OCI-LY1 (cell line): ENCODE measurements at regions not wholly inside any gene's neighbourhood (a gene's known extent, or its start where the extent isn't known, plus 50 kb on each side); places are given as distances from the start of the nearest gene placed in this dataset.

Experiments used
- H2AFZ ChIP-seq: fragments of 200-600 bp; sonication (generic), shearing (Covaris generic); 2 replicates; pipeline ENCODE4 v1.6.0; 2014; ENCODE audit warnings: antibody characterized with exemption, mild to moderate bottlenecking, low read length
- H3F3A ChIP-seq: fragments of 200-600 bp; sonication (generic), shearing (Covaris generic); 2 replicates; pipeline ENCODE4 v1.6.0; 2014; ENCODE audit warnings: mild to moderate bottlenecking, antibody characterized with exemption, low read length, moderate library complexity; ENCODE audit not compliant: insufficient read depth
- H3K27ac ChIP-seq: fragments of 200-600 bp; sonication (generic); 2 replicates; pipeline ENCODE4 v1.5.1; 2014; ENCODE audit warnings: low read length, mixed run types, mild to moderate bottlenecking, low read depth; ENCODE audit not compliant: poor library complexity, severe bottlenecking
- H3K27me3 ChIP-seq: fragments of 200-600 bp; sonication (generic); 2 replicates; pipeline ENCODE4 v1.6.0; 2014; ENCODE audit warnings: antibody characterized with exemption, mild to moderate bottlenecking, low read length, moderate library complexity; ENCODE audit not compliant: insufficient read depth
- H3K36me3 ChIP-seq: fragments of 200-600 bp; sonication (generic); 2 replicates; pipeline ENCODE4 v1.6.1; 2014; ENCODE audit warnings: mild to moderate bottlenecking, antibody characterized with exemption, low read length, moderate library complexity, mixed read lengths; ENCODE audit not compliant: insufficient read depth
- H3K4me1 ChIP-seq: fragments of 200-600 bp; sonication (generic); 2 replicates; pipeline ENCODE4 v1.5.1; 2014; ENCODE audit warnings: mild to moderate bottlenecking, low read length, moderate library complexity; ENCODE audit not compliant: insufficient read depth, severe bottlenecking
- H3K4me2 ChIP-seq: fragments of 200-600 bp; sonication (generic), shearing (Covaris generic); 2 replicates; pipeline ENCODE4 v1.6.1; 2014; ENCODE audit warnings: low read length
- H3K4me3 ChIP-seq: fragments of 200-600 bp; sonication (generic); 2 replicates; pipeline ENCODE4 v1.5.1; 2014; ENCODE audit warnings: low read length, low read depth, mild to moderate bottlenecking, mixed read lengths; ENCODE audit not compliant: poor library complexity, severe bottlenecking
- H3K79me2 ChIP-seq: fragments of 200-600 bp; shearing (Covaris generic); 2 replicates; pipeline ENCODE4 v1.6.1; 2016; ENCODE audit warnings: mixed run types, low read length, mixed read lengths; ENCODE audit not compliant: insufficient read depth
- H3K9ac ChIP-seq: fragments of 200-600 bp; sonication (generic), shearing (Covaris generic); 2 replicates; pipeline ENCODE4 v1.6.1; 2014; ENCODE audit warnings: mild to moderate bottlenecking, low read length, mixed read lengths
- H3K9me2 ChIP-seq: fragments of 200-600 bp; sonication (generic), shearing (Covaris generic); 2 replicates; pipeline ENCODE4 v1.6.1; 2014; ENCODE audit warnings: low read depth, mild to moderate bottlenecking, low read length, mixed read lengths
- H3K9me3 ChIP-seq: fragments of 200-600 bp; shearing (Covaris generic); 2 replicates; pipeline ENCODE4 v1.6.1; 2014; ENCODE audit warnings: low read length, mixed read lengths
- H4K20me1 ChIP-seq: fragments of 200-600 bp; sonication (generic), shearing (Covaris generic); 2 replicates; pipeline ENCODE4 v1.6.0; 2016; ENCODE audit warnings: mild to moderate bottlenecking, low read length; ENCODE audit not compliant: insufficient read depth
- CTCF ChIP-seq: fragments of 200-600 bp; sonication (generic), shearing (Covaris generic); IDR thresholded peaks from 2 replicates; pipeline ENCODE4 v1.5.1; 2017; ENCODE audit warnings: mild to moderate bottlenecking, antibody characterized with exemption, low read length, moderate library complexity, mixed read lengths
- EZH2 ChIP-seq: fragments of 200-600 bp; sonication (generic), shearing (Covaris generic); IDR thresholded peaks from 2 replicates; pipeline ENCODE4 v1.8.0; 2017; ENCODE audit warnings: borderline replicate concordance, mixed run types, mild to moderate bottlenecking, antibody characterized with exemption, low read length, moderate library complexity, mixed read lengths

- H3K4me3 ChIP-seq = no peak overlapping the region
- H3K27me3 ChIP-seq = no peaks in the 10 kb centered on the region
Measured at GRCh38 chrY:16602146-16602545, 1277.9 kb downstream of the CDY2B start.

GRCh38 chrY:16601626-16602025 lies 1278.4 kb downstream of the CDY2B start:
- no peak for TF ChIP-seq EZH2
- no peaks in the 10 kb centered on the region for H3F3A ChIP-seq
- no peak overlapping the region for H2AFZ ChIP-seq
- H3K4me3 ChIP-seq = no peak overlapping the region
- H3K4me2 ChIP-seq = no peak overlapping the region
- no peaks in the 10 kb centered on the region for H3K9me2 ChIP-seq
- H3K79me2 ChIP-seq = no peaks in the 10 kb centered on the region
- no peaks in the 10 kb centered on the region for H3K36me3 ChIP-seq
- H3K4me1 ChIP-seq = no peaks in the 10 kb centered on the region
- no peaks in the 10 kb centered on the region for H3K27me3 ChIP-seq
- H3K27ac ChIP-seq = no peak overlapping the region
- no peaks in the 10 kb centered on the region for H3K9me3 ChIP-seq
- no peak overlapping the region for H3K9ac ChIP-seq
- H4K20me1 ChIP-seq = no peaks in the 10 kb centered on the region

More at GRCh38 chrY:16602146-16602545, 1277.9 kb downstream of the CDY2B start:
- Histone ChIP-seq H2AFZ (no peak overlapping the region), H3K4me1 (no peaks in the 10 kb centered on the region), H3K79me2 (no peaks in the 10 kb centered on the region), H3K4me2 (no peak overlapping the region), H3F3A (no peaks in the 10 kb centered on the region), H3K9me2 (no peaks in the 10 kb centered on the region), H3K9ac (no peak overlapping the region), H4K20me1 (no peaks in the 10 kb centered on the region), H3K9me3 (no peaks in the 10 kb centered on the region), H3K36me3 (no peaks in the 10 kb centered on the region), H3K27ac (no peak overlapping the region)
- TF ChIP-seq CTCF (no peak), EZH2 (no peak)

GRCh38 chrY:16572061-16572460 lies 1308.0 kb downstream of the CDY2B start:
- H3K9me2 ChIP-seq = no peaks in the 10 kb centered on the region
- TF ChIP-seq EZH2 = no peak
- TF ChIP-seq CTCF = no peak
- no peak overlapping the region for H3K4me3 ChIP-seq
- no peak overlapping the region for H3K4me2 ChIP-seq
- H3K27me3 ChIP-seq = no peaks in the 10 kb centered on the region
- no peaks in the 10 kb centered on the region for H4K20me1 ChIP-seq
- H3K79me2 ChIP-seq = no peaks in the 10 kb centered on the region
- no peaks in the 10 kb centered on the region for H3F3A ChIP-seq
- H3K4me1 ChIP-seq = no peaks in the 10 kb centered on the region
- no peaks in the 10 kb centered on the region for H3K36me3 ChIP-seq
- H3K27ac ChIP-seq = no peak overlapping the region
- H2AFZ ChIP-seq = no peak overlapping the region
- no peak overlapping the region for H3K9ac ChIP-seq
- no peaks in the 10 kb centered on the region for H3K9me3 ChIP-seq

GRCh38 chrY:16562491-16562890 lies 1317.5 kb downstream of the CDY2B start:
- H3K9ac ChIP-seq = no peak overlapping the region
- no peaks in the 10 kb centered on the region for H3F3A ChIP-seq
- no peak overlapping the region for H3K4me3 ChIP-seq
- no peak overlapping the region for H2AFZ ChIP-seq
- H4K20me1 ChIP-seq = no peaks in the 10 kb centered on the region
- no peaks in the 10 kb centered on the region for H3K27me3 ChIP-seq
- no peaks in the 10 kb centered on the region for H3K36me3 ChIP-seq
- H3K4me2 ChIP-seq = no peak overlapping the region
- no peaks in the 10 kb centered on the region for H3K9me2 ChIP-seq
- TF ChIP-seq CTCF (peak; percentile 46), EZH2 (no peak)
- no peak overlapping the region for H3K27ac ChIP-seq
- no peaks in the 10 kb centered on the region for H3K9me3 ChIP-seq
- H3K4me1 ChIP-seq = no peaks in the 10 kb centered on the region
- H3K79me2 ChIP-seq = no peaks in the 10 kb centered on the region
